ENCODE measurements at regions not wholly inside any gene's neighbourhood (a gene's known extent, or its start where the extent isn't known, plus 50 kb on each side); places are given as distances from the start of the nearest gene placed in this dataset.

DNA sequence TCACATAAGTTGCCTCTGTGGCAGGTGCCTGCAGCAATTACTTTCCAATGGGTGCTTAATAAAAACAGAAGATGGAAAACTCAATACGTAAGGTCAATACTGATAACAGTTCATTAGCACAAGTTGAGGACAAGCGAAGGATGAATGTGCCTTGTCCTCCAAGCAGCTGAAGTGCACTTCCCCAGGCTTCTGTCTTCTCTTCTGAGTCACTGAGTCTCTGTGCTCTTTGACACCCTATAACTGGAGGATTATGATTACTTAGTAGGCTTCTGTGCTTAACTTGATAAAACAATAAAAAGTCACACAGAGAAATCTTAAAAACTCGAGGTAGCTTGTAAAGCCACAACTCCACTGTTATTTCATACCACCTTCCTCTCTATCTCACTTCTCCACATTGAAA is 216.6 kb upstream of the ADCY2 start:
- Histone ChIP-seq H3K27me3 (no peaks in the 10 kb centered on the region), H3K36me3 (no peaks in the 10 kb centered on the region), H3K27ac (no peak overlapping the region), H3K4me3 (no peak overlapping the region), H3K9me3 (ENCODE audit: low read depth) (no peaks in the 10 kb centered on the region), H3K4me1 (ENCODE audit: low read depth) (peaks cover 5% of the 10 kb centered on the region)
- DNase-seq (ENCODE audit: low read depth in 1 of 2, low spot score in 1 of 2), result no peak
- TF ChIP-seq, protein P1, sequence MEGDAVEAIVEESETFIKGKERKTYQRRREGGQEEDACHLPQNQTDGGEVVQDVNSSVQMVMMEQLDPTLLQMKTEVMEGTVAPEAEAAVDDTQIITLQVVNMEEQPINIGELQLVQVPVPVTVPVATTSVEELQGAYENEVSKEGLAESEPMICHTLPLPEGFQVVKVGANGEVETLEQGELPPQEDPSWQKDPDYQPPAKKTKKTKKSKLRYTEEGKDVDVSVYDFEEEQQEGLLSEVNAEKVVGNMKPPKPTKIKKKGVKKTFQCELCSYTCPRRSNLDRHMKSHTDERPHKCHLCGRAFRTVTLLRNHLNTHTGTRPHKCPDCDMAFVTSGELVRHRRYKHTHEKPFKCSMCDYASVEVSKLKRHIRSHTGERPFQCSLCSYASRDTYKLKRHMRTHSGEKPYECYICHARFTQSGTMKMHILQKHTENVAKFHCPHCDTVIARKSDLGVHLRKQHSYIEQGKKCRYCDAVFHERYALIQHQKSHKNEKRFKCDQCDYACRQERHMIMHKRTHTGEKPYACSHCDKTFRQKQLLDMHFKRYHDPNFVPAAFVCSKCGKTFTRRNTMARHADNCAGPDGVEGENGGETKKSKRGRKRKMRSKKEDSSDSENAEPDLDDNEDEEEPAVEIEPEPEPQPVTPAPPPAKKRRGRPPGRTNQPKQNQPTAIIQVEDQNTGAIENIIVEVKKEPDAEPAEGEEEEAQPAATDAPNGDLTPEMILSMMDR (IDR thresholded peaks at IDR 0.05; ENCODE audit: low read depth, low read length), result no peak

DNA sequence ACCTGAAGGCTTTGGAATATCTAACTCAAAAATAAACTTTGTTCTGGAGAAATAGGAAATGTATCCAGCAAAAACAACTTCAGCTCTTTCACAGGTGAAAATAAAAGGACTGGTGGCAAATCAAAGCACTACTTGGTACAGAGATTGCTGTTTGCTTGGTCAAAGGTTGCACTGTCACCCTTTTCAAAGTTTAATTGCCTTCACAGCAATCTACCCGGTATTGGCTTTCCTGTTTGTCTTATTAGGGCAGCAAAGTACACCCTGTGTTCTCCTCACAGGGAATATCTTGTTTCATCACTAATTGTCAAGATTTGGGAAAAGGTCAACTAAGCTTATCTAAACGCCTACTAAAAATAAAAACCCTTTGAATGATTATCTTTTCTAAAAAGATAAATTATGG is 214.1 kb upstream of the ADCY2 start:
- Histone ChIP-seq H3K36me3 (no peaks in the 10 kb centered on the region), H3K27ac (no peak overlapping the region), H3K9me3 (ENCODE audit: low read depth) (no peaks in the 10 kb centered on the region), H3K4me1 (ENCODE audit: low read depth) (peaks cover 5% of the 10 kb centered on the region), H3K27me3 (no peaks in the 10 kb centered on the region), H3K4me3 (no peak overlapping the region)
- TF ChIP-seq, protein P1 (IDR thresholded peaks at IDR 0.05; ENCODE audit: low read depth, low read length), result no peak
- no peak for DNase-seq (ENCODE audit: low read depth in 1 of 2, low spot score in 1 of 2)

DNA sequence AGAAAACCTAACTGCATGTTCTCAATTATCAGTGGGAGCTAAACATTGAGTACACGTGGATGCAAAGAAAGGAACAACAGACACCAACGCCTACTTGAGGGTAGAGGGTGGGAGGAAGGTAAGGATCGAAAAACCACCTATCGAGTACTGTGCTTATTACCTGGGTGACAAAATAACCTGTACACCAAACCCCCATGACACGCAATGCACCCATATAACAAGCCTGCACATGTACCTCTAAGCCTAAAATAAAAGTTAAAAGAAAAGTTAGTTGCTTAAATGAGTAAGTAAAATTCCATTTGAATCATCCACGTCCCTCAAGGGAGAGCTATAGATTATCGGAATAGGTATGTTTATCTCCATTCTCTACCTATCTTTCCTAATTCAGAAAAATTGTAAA is 210.2 kb upstream of the ADCY2 start:
- H3K27ac ChIP-seq, result no peak overlapping the region
- H3K9me3 ChIP-seq (ENCODE audit: low read depth), result no peaks in the 10 kb centered on the region
- DNase-seq (ENCODE audit: low read depth in 1 of 2, low spot score in 1 of 2), result no peak
- TF ChIP-seq, protein P1 (IDR thresholded peaks at IDR 0.05; ENCODE audit: low read depth, low read length), result no peak
- H3K36me3 ChIP-seq, result no peaks in the 10 kb centered on the region
- no peak overlapping the region for H3K4me3 ChIP-seq
- no peaks in the 10 kb centered on the region for H3K27me3 ChIP-seq
- peaks cover 5% of the 10 kb centered on the region for H3K4me1 ChIP-seq (ENCODE audit: low read depth)

DNA sequence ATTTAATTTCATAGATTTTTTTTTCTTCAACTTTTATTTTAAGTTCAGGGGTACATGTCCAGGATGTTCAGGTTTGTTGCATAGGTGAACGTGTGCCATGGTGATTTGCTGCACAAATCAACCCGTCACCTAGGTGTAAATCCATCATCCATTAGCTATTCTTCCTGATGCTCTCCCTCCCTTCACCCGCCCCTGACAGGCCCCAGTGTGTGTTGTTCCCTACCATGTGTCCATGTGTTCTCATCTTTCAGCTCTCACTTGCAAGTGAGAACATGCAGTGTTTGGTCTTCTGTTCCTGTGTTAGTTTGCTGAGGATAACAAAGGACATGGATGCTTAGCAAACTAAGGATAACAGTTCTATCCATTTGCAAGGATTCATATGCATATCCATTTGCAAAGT is 209.1 kb upstream of the ADCY2 start:
- Histone ChIP-seq H3K9me3 (ENCODE audit: low read depth) (no peaks in the 10 kb centered on the region), H3K27ac (no peak overlapping the region), H3K36me3 (no peaks in the 10 kb centered on the region), H3K4me1 (ENCODE audit: low read depth) (peaks cover 3% of the 10 kb centered on the region), H3K4me3 (no peak overlapping the region), H3K27me3 (no peaks in the 10 kb centered on the region)
- DNase-seq (ENCODE audit: low read depth in 1 of 2, low spot score in 1 of 2), result no peak
- TF ChIP-seq, protein P1 (IDR thresholded peaks at IDR 0.05; ENCODE audit: low read depth, low read length), result no peak

DNA sequence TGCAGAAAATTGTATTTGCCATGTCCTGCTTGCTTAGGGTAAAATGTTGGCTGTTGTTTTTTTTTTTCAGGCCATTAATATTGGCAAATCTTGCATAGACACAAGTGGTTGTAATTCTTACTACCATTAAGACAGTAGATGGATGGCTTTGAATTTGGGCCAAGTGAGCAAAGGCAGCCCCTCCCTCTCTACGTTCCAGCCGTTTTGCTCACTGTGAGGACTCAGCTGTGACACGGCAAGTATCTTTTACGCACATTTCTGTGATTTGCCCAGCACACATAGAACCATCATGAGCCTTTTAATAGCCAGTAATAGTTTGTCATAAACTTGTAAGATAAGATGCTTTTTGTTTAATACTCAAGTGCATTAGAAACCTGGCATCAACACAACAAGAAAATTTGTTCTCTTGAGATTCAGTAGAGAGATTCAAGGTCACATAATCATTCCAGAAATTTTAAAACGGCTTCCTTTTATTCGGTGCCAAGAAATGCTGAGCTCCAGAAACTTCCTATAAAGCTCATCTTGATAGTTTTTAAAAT is 205.2 kb upstream of the ADCY2 start:
- no peak overlapping the region for H3K27ac ChIP-seq
- no peaks in the 10 kb centered on the region for H3K36me3 ChIP-seq
- DNase-seq (ENCODE audit: low read depth in 1 of 2, low spot score in 1 of 2), result no peak
- H3K9me3 ChIP-seq (ENCODE audit: low read depth), result no peaks in the 10 kb centered on the region
- no peaks in the 10 kb centered on the region for H3K27me3 ChIP-seq
- TF ChIP-seq, protein P1 (IDR thresholded peaks at IDR 0.05; ENCODE audit: low read depth, low read length), result no peak
- no peaks in the 10 kb centered on the region for H3K4me1 ChIP-seq (ENCODE audit: low read depth)
- no peak overlapping the region for H3K4me3 ChIP-seq

DNA sequence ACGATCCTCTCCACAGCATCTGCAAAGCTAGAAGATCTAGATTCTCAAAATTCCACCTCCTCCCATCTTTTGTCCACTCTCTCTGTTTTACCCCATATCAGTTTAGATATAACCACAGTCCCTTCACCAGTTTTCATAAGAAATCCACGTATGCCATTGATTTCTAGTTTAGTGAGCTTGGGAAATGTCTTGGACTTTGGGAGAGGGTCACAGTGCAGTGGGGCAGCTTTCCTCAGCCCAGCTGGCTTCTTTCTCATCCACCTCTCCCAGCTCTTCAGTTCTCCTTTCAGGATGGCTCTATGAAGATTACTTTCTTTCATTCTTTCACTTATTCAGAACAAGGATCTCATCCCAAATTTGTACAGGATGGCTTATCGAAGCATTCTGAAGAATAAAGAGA is 203.9 kb upstream of the ADCY2 start:
- Histone ChIP-seq H3K4me1 (ENCODE audit: low read depth) (no peaks in the 10 kb centered on the region), H3K9me3 (ENCODE audit: low read depth) (no peaks in the 10 kb centered on the region), H3K27ac (no peak overlapping the region), H3K4me3 (no peak overlapping the region), H3K36me3 (no peaks in the 10 kb centered on the region), H3K27me3 (no peaks in the 10 kb centered on the region)
- no peak for DNase-seq (ENCODE audit: low read depth in 1 of 2, low spot score in 1 of 2)
- TF ChIP-seq, protein P1 (IDR thresholded peaks at IDR 0.05; ENCODE audit: low read depth, low read length), result no peak
